H1 (cell line): ENCODE measurements at regions not wholly inside any gene's neighbourhood (a gene's known extent, or its start where the extent isn't known, plus 50 kb on each side); places are given as distances from the start of the nearest gene placed in this dataset.

Experiments used
- CTCF ChIA-PET: fragments of 300-600 bp; sonication (Branson Sonifier 250); formaldehyde crosslinking; loops from one replicate; lab custom pipeline; 2021; ENCODE audit not compliant: partially characterized antibody; lab: Charles Lee
- POLR2A ChIA-PET: fragments of 300-600 bp; sonication (Branson Sonifier 250); formaldehyde crosslinking; loops from one replicate; lab custom pipeline; 2021; ENCODE audit warnings: inconsistent platforms; ENCODE audit not compliant: partially characterized antibody; lab: Charles Lee
- DNase-seq, 2 experiments: peaks; one replicate each; pipeline versions ENCODE4 v3.0.0 to v3.0.0-alpha.2; 2010 to 2022; ENCODE audit warnings: low spot score in 2 of 2, low read depth in 1 of 2, mixed read lengths in 1 of 2
- FAIRE-seq: peaks from 2 replicates; lab custom pipeline; 2011; peaks lifted over from hg19 to GRCh38; lab: Jason Lieb, UNC
- H2AFZ ChIP-seq: 2 replicates; pipeline ENCODE4 v1.8.1; 2012; ENCODE audit warnings: low read length, inconsistent platforms
- H2AK5ac ChIP-seq: 2 replicates; pipeline ENCODE4 v1.6.1; 2013; ENCODE audit warnings: low read depth, low read length
- H2BK120ac ChIP-seq: replicated peaks from 2 replicates; pipeline ENCODE3; 2013; ENCODE audit warnings: low read depth, low read length, inconsistent platforms
- H2BK12ac ChIP-seq: 2 replicates; pipeline ENCODE4 v1.6.1; 2013; ENCODE audit warnings: low read depth, low read length
- H2BK15ac ChIP-seq: 2 replicates; pipeline ENCODE4 v1.6.1; 2013; ENCODE audit warnings: low read length
- H2BK20ac ChIP-seq: 2 replicates; pipeline ENCODE4 v1.6.1; 2013; ENCODE audit warnings: low read length
- H2BK5ac ChIP-seq: 2 replicates; pipeline ENCODE4 v1.6.1; 2013; ENCODE audit warnings: low read depth, low read length
- H3K14ac ChIP-seq: 2 replicates; pipeline ENCODE4 v1.6.1; 2013; ENCODE audit warnings: inconsistent platforms; ENCODE audit not compliant: insufficient read length
- H3K18ac ChIP-seq: 2 replicates; pipeline ENCODE4 v1.6.1; 2013; ENCODE audit warnings: low read length; ENCODE audit errors: extremely low read depth
- H3K23ac ChIP-seq: 2 replicates; pipeline ENCODE4 v1.6.1; 2013; ENCODE audit warnings: inconsistent platforms; ENCODE audit not compliant: insufficient read length
- H3K23me2 ChIP-seq: 2 replicates; pipeline ENCODE4 v1.6.1; 2013; ENCODE audit warnings: low read depth, low read length
- H3K27ac ChIP-seq: 2 replicates; pipeline ENCODE4 v1.6.1; 2011; ENCODE audit warnings: low read depth, low read length, inconsistent platforms
- H3K27me3 ChIP-seq, 4 experiments: replicated peaks in 1 of 4; 1 replicate in 1 of 4; 2 replicates in 3 of 4; pipeline versions ENCODE4 v1.6.1 to v1.8.1; 2011 to 2013; ENCODE audit warnings: low read length in 3 of 4, mild to moderate bottlenecking in 3 of 4, inconsistent platforms in 2 of 4, mixed read lengths in 2 of 4, moderate library complexity in 1 of 4; ENCODE audit not compliant: control insufficient read depth in 3 of 4, insufficient read depth in 3 of 4; ENCODE audit errors: extremely low read depth in 1 of 4
- H3K36me3 ChIP-seq, 4 experiments: 2 replicates each; pipeline versions ENCODE4 v1.6.1 to v1.8.1; 2011 to 2013; ENCODE audit warnings: mild to moderate bottlenecking in 4 of 4, low read length in 3 of 4, moderate library complexity in 2 of 4, control low read depth in 1 of 4, inconsistent platforms in 1 of 4; ENCODE audit not compliant: insufficient read depth in 4 of 4, control insufficient read depth in 2 of 4
- H3K4ac ChIP-seq: replicated peaks from 2 replicates; pipeline ENCODE3; 2013; ENCODE audit warnings: low read length, low read depth, mixed read lengths, inconsistent platforms; ENCODE audit not compliant: insufficient read length
- H3K4me1 ChIP-seq, 4 experiments: replicated peaks in 1 of 4; 1 replicate in 1 of 4; 2 replicates in 3 of 4; pipeline versions ENCODE4 v1.6.1 to v1.8.1; 2011 to 2013; ENCODE audit warnings: low read length in 3 of 4, inconsistent platforms in 2 of 4, mixed read lengths in 1 of 4; ENCODE audit not compliant: insufficient read depth in 4 of 4, control insufficient read depth in 3 of 4
- H3K4me2 ChIP-seq, 2 experiments: 2 replicates each; pipeline versions ENCODE4 v1.6.1 to v1.8.1; 2011 to 2013; ENCODE audit warnings: low read depth in 2 of 2, low read length in 2 of 2, control low read depth in 1 of 2, inconsistent platforms in 1 of 2, mild to moderate bottlenecking in 1 of 2; ENCODE audit not compliant: insufficient read depth in 1 of 2
- H3K4me3 ChIP-seq, 4 experiments: fragments of 200-600, 300-600 bp in 1 of 4; sonication (generic), shearing (Covaris generic), sonication (Bioruptor Twin) in 1 of 4; 2 replicates each; pipeline versions ENCODE4 v1.5.1 to v1.8.1; 2011 to 2016; ENCODE audit warnings: low read length in 4 of 4, low read depth in 3 of 4, control low read depth in 2 of 4, inconsistent platforms in 2 of 4, mild to moderate bottlenecking in 2 of 4, mixed read lengths in 1 of 4, moderate library complexity in 1 of 4; ENCODE audit not compliant: insufficient read depth in 2 of 4; ENCODE audit errors: extremely low read depth in 1 of 4
- H3K56ac ChIP-seq: replicated peaks from 2 replicates; pipeline ENCODE3; 2013; ENCODE audit warnings: low read depth, mild to moderate bottlenecking, mixed read lengths, low read length, inconsistent platforms; ENCODE audit not compliant: insufficient read length
- H3K79me1 ChIP-seq: 2 replicates; pipeline ENCODE4 v1.6.1; 2013; ENCODE audit warnings: low read depth, low read length, control low read depth
- H3K79me2 ChIP-seq, 2 experiments: 2 replicates each; pipeline versions ENCODE4 v1.6.1 to v1.8.1; 2012 to 2013; ENCODE audit warnings: low read length in 2 of 2, mild to moderate bottlenecking in 2 of 2, inconsistent platforms in 1 of 2; ENCODE audit not compliant: insufficient read depth in 2 of 2, control insufficient read depth in 1 of 2
- H3K9ac ChIP-seq, 4 experiments: replicated peaks in 1 of 4; 1 replicate in 1 of 4; 2 replicates in 3 of 4; pipeline versions ENCODE4 v1.6.1 to v1.8.1; 2011 to 2013; ENCODE audit warnings: low read depth in 3 of 4, low read length in 3 of 4, control low read depth in 2 of 4, mild to moderate bottlenecking in 2 of 4, moderate library complexity in 2 of 4, inconsistent platforms in 1 of 4; ENCODE audit errors: extremely low read depth in 1 of 4
- H3K9me3 ChIP-seq, 2 experiments: 2 replicates each; pipeline versions ENCODE4 v1.6.1 to v1.8.1; 2012 to 2013; ENCODE audit warnings: mild to moderate bottlenecking in 2 of 2, moderate library complexity in 2 of 2, control low read depth in 1 of 2, inconsistent platforms in 1 of 2, low read depth in 1 of 2, low read length in 1 of 2, mixed read lengths in 1 of 2; ENCODE audit not compliant: insufficient read depth in 2 of 2
- H4K20me1 ChIP-seq, 2 experiments: replicated peaks in 1 of 2; 2 replicates each; pipeline versions ENCODE3 to v1.8.1; 2011 to 2013; ENCODE audit warnings: inconsistent platforms in 2 of 2, low read length in 2 of 2, mild to moderate bottlenecking in 1 of 2; ENCODE audit not compliant: insufficient read depth in 2 of 2, control insufficient read depth in 1 of 2
- H4K5ac ChIP-seq: 2 replicates; pipeline ENCODE4 v1.6.1; 2013; ENCODE audit warnings: low read length, low read depth, mixed read lengths, inconsistent platforms; ENCODE audit not compliant: insufficient read length
- H4K8ac ChIP-seq: 2 replicates; pipeline ENCODE4 v1.8.0; 2013; ENCODE audit warnings: mild to moderate bottlenecking, moderate library complexity, low read length, inconsistent platforms; ENCODE audit not compliant: insufficient read depth; ENCODE audit errors: extremely low read depth
- H4K91ac ChIP-seq: replicated peaks from 2 replicates; pipeline ENCODE3; 2013; ENCODE audit warnings: low read length, mixed read lengths, inconsistent platforms; ENCODE audit not compliant: insufficient read length
- BACH1 ChIP-seq: IDR thresholded peaks from 2 replicates; pipeline ENCODE4 v1.6.1; 2012; ENCODE audit warnings: low read length, improper control_type of control experiment
- CBX5 ChIP-seq: fragments of 300-800, 300-1000 bp; sonication (generic); IDR thresholded peaks from 2 replicates; pipeline ENCODE4 v1.7.1; 2016; ENCODE audit warnings: antibody characterized with exemption, low read length, low read depth
- CHD1 ChIP-seq: IDR thresholded peaks from 2 replicates; pipeline ENCODE4 v1.6.1; 2012; ENCODE audit warnings: low read depth, low read length, improper control_type of control experiment
- CTCF ChIP-seq, 3 experiments: IDR thresholded peaks; 1 replicate in 2 of 3; 2 replicates in 1 of 3; pipeline versions ENCODE4 v1.5.1 to v1.6.1; 2011; ENCODE audit warnings: low read length in 3 of 3, mild to moderate bottlenecking in 3 of 3, inconsistent platforms in 2 of 3, low read depth in 1 of 3, moderate library complexity in 1 of 3; ENCODE audit not compliant: insufficient read depth in 1 of 3; ENCODE audit errors: control extremely low read depth in 1 of 3
- GABPA ChIP-seq: IDR thresholded peaks from 2 replicates; pipeline ENCODE4 v1.6.1; 2011; ENCODE audit warnings: mild to moderate bottlenecking, low read length, moderate library complexity, borderline replicate concordance; ENCODE audit not compliant: insufficient read depth
- NANOG ChIP-seq: IDR thresholded peaks from 2 replicates; pipeline ENCODE4 v1.6.1; 2011; ENCODE audit warnings: low read length, low read depth, mild to moderate bottlenecking, inconsistent platforms; ENCODE audit not compliant: insufficient read depth, poor library complexity, severe bottlenecking
- RAD21 ChIP-seq, 2 experiments: IDR thresholded peaks in 1 of 2; conservative IDR thresholded peaks in 1 of 2; 2 replicates each; pipeline ENCODE4 v1.6.1; 2011; ENCODE audit warnings: low read depth in 2 of 2, low read length in 2 of 2, improper control_type of control experiment in 1 of 2, inconsistent platforms in 1 of 2, mild to moderate bottlenecking in 1 of 2, moderate library complexity in 1 of 2
- RBBP5 ChIP-seq: IDR thresholded peaks from 2 replicates; pipeline ENCODE4 v1.7.1; 2012; ENCODE audit warnings: low read depth, mild to moderate bottlenecking, inconsistent platforms, low read length, moderate library complexity, borderline replicate concordance
- SP1 ChIP-seq: IDR thresholded peaks from 2 replicates; pipeline ENCODE4 v1.6.1; 2011; ENCODE audit warnings: low read depth, low read length
- SP2 ChIP-seq: IDR thresholded peaks from 2 replicates; pipeline ENCODE4 v1.6.1; 2012; ENCODE audit warnings: mild to moderate bottlenecking, low read length, inconsistent platforms
- TAF1 ChIP-seq: IDR thresholded peaks from 2 replicates; pipeline ENCODE4 v1.6.1; 2011; ENCODE audit warnings: mild to moderate bottlenecking, low read depth, low read length
- TEAD4 ChIP-seq: IDR thresholded peaks from 2 replicates; pipeline ENCODE4 v1.6.1; 2012; ENCODE audit warnings: low read depth, low read length, inconsistent platforms, mixed read lengths
- YY1 ChIP-seq: IDR thresholded peaks from 2 replicates; pipeline ENCODE4 v1.6.1; 2011; ENCODE audit warnings: low read depth, mild to moderate bottlenecking, low read length
- WGBS, 2 experiments: shearing (Covaris generic) in 1 of 2; methylation state at CpG; one replicate each; pipeline versions ENCODE4 v1.1.6 to v1.1.7; 2013 to 2015; ENCODE audit warnings: low lambda C conversion rate in 2 of 2, mixed read lengths in 2 of 2, inconsistent platforms in 1 of 2, low coverage in 1 of 2, missing lambda C conversion rate in 1 of 2; ENCODE audit not compliant: insufficient replicate concordance in 2 of 2, insufficient coverage in 1 of 2, insufficient read length in 1 of 2; ENCODE audit errors: extremely low coverage in 1 of 2, missing lambda C conversion rate in 1 of 2; 5-methylcytosine and 5-hydroxymethylcytosine counted together

DNA sequence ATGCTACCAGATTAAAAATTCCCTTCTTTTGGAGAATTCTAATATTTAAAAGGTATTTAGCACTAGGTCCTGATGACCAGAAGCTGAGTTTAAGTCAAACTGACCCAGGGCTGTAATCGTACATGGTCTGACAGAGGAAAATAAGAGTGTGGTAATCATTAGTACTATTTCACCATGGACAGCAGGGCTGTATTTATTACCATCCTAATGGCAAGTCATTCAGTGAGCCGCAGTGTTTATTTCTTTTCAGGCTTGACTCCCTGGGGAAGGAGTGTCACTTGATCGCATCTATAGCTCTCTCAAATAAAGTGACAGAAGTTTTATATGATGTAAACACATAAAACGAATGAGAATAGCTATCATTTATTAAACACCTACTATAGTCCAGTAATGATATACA is 261.8 kb downstream of the BTG1 start:
- Histone ChIP-seq H2AFZ (no peak overlapping the region), H3K27ac (no peak overlapping the region), H4K5ac (no peak overlapping the region), H3K9me3 (no peaks in the 10 kb centered on the region), H4K20me1 (no peaks in the 10 kb centered on the region), H3K9ac (no peak overlapping the region), H4K8ac (no peak overlapping the region), H3K4ac (no peak overlapping the region), H3K79me1 (no peaks in the 10 kb centered on the region), H3K4me1 (no peaks in the 10 kb centered on the region), H2BK120ac (no peak overlapping the region), H2BK12ac (no peak overlapping the region), H3K4me3 (no peak overlapping the region), H3K79me2 (no peaks in the 10 kb centered on the region), H2BK5ac (no peak overlapping the region), H3K14ac (no peak overlapping the region), H3K36me3 (no peaks in the 10 kb centered on the region; a peak in 1 of 8 replicates), H3K27me3 (no peaks in the 10 kb centered on the region), H2BK15ac (no peak overlapping the region), H3K18ac (no peak overlapping the region), H4K91ac (no peak overlapping the region), H3K23ac (no peak overlapping the region), H3K56ac (no peak overlapping the region), H2BK20ac (no peak overlapping the region), H3K23me2 (no peaks in the 10 kb centered on the region), H3K4me2 (no peak overlapping the region), H2AK5ac (no peak overlapping the region)
- ChIA-PET CTCF (interaction anchor here (0.9 to 1.1 kb wide), 2 partner anchors 17 to 501 kb away, joined by 3 read pairs; no protein-coding TSS in a partner anchor), POLR2A (no interaction called here)
- FAIRE-seq = no peak
- WGBS, 2 experiments = 88% methylated on average over 4 of the region's 4 CpGs; no CpG with 5 or more reads in 1 of the 2 experiments
- DNase-seq = no peak
- TF ChIP-seq TEAD4 (no peak), SP2 (no peak), CBX5 (no peak), TAF1 (no peak), NANOG (no peak), RBBP5 (no peak), BACH1 (no peak), SP1 (no peak), CTCF (IDR thresholded peaks at IDR 0.05; ENCODE audit: control extremely low read depth in 1 of 3, insufficient read depth in 1 of 3, low read depth in 1 of 3, low read length in 3 of 3) (no peak), GABPA (no peak), CHD1 (no peak), YY1 (no peak), RAD21 (IDR thresholded peaks at IDR 0.05 in 1 of 2, conservative IDR thresholded peaks at IDR 0.05 in 1 of 2; ENCODE audit: low read depth in 2 of 2, low read length in 2 of 2) (no peak)
